ENCODE measurements at regions not wholly inside any gene's neighbourhood (a gene's known extent, or its start where the extent isn't known, plus 50 kb on each side); places are given as distances from the start of the nearest gene placed in this dataset.
"Not testable (repeated sequence)": the region's sequence is repeated elsewhere in the genome, so short reads cannot be mapped to it uniquely, and the experiment has no call there.

DNA sequence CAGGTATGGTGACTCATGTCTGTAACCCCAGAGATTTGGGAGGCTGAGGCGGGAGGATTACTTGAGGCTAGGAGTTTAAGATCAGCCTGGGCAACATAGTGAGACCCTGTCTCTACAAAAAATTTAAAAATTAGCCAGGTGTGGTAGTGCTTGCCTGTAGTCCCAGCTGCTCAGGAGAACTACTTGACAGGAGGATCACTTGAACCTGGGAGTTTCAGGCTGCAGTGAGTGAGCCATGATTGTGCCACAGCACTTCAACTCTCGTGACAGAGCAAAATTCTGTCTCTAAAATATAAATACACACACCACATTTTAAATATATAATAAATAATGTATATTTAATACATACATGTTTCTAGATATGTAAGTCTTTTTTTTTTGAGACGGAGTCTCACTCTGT is 53.5 kb upstream of the TEX264 start (continued):
- TF ChIP-seq, protein P1, sequence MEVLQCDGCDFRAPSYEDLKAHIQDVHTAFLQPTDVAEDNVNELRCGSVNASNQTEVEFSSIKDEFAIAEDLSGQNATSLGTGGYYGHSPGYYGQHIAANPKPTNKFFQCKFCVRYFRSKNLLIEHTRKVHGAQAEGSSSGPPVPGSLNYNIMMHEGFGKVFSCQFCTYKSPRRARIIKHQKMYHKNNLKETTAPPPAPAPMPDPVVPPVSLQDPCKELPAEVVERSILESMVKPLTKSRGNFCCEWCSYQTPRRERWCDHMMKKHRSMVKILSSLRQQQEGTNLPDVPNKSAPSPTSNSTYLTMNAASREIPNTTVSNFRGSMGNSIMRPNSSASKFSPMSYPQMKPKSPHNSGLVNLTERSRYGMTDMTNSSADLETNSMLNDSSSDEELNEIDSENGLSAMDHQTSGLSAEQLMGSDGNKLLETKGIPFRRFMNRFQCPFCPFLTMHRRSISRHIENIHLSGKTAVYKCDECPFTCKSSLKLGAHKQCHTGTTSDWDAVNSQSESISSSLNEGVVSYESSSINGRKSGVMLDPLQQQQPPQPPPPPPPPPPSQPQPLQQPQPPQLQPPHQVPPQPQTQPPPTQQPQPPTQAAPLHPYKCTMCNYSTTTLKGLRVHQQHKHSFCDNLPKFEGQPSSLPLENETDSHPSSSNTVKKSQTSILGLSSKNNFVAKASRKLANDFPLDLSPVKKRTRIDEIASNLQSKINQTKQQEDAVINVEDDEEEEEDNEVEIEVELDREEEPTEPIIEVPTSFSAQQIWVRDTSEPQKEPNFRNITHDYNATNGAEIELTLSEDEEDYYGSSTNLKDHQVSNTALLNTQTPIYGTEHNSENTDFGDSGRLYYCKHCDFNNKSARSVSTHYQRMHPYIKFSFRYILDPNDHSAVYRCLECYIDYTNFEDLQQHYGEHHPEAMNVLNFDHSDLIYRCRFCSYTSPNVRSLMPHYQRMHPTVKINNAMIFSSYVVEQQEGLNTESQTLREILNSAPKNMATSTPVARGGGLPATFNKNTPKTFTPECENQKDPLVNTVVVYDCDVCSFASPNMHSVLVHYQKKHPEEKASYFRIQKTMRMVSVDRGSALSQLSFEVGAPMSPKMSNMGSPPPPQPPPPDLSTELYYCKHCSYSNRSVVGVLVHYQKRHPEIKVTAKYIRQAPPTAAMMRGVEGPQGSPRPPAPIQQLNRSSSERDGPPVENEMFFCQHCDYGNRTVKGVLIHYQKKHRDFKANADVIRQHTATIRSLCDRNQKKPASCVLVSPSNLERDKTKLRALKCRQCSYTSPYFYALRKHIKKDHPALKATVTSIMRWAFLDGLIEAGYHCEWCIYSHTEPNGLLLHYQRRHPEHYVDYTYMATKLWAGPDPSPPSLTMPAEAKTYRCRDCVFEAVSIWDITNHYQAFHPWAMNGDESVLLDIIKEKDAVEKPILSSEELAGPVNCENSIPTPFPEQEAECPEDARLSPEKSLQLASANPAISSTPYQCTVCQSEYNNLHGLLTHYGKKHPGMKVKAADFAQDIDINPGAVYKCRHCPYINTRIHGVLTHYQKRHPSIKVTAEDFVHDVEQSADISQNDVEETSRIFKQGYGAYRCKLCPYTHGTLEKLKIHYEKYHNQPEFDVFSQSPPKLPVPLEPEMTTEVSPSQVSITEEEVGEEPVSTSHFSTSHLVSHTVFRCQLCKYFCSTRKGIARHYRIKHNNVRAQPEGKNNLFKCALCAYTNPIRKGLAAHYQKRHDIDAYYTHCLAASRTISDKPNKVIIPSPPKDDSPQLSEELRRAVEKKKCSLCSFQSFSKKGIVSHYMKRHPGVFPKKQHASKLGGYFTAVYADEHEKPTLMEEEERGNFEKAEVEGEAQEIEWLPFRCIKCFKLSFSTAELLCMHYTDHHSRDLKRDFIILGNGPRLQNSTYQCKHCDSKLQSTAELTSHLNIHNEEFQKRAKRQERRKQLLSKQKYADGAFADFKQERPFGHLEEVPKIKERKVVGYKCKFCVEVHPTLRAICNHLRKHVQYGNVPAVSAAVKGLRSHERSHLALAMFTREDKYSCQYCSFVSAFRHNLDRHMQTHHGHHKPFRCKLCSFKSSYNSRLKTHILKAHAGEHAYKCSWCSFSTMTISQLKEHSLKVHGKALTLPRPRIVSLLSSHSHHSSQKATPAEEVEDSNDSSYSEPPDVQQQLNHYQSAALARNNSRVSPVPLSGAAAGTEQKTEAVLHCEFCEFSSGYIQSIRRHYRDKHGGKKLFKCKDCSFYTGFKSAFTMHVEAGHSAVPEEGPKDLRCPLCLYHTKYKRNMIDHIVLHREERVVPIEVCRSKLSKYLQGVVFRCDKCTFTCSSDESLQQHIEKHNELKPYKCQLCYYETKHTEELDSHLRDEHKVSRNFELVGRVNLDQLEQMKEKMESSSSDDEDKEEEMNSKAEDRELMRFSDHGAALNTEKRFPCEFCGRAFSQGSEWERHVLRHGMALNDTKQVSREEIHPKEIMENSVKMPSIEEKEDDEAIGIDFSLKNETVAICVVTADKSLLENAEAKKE (CRISPR knock-in tag; IDR thresholded peaks at IDR 0.05), result no peak
- TF ChIP-seq, protein P2, sequence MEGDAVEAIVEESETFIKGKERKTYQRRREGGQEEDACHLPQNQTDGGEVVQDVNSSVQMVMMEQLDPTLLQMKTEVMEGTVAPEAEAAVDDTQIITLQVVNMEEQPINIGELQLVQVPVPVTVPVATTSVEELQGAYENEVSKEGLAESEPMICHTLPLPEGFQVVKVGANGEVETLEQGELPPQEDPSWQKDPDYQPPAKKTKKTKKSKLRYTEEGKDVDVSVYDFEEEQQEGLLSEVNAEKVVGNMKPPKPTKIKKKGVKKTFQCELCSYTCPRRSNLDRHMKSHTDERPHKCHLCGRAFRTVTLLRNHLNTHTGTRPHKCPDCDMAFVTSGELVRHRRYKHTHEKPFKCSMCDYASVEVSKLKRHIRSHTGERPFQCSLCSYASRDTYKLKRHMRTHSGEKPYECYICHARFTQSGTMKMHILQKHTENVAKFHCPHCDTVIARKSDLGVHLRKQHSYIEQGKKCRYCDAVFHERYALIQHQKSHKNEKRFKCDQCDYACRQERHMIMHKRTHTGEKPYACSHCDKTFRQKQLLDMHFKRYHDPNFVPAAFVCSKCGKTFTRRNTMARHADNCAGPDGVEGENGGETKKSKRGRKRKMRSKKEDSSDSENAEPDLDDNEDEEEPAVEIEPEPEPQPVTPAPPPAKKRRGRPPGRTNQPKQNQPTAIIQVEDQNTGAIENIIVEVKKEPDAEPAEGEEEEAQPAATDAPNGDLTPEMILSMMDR (conservative IDR thresholded peaks at IDR 0.05; ENCODE audit: low read depth in 2 of 2), result no peak
- TF ChIP-seq CREB1 (CRISPR knock-in tag; IDR thresholded peaks at IDR 0.05; ENCODE audit: low read depth) (no peak), ZNF114 (CRISPR knock-in tag; IDR thresholded peaks at IDR 0.05) (no peak), STAT1 (IDR thresholded peaks at IDR 0.05; ENCODE audit: unreplicated experiment) (no peak)

DNA sequence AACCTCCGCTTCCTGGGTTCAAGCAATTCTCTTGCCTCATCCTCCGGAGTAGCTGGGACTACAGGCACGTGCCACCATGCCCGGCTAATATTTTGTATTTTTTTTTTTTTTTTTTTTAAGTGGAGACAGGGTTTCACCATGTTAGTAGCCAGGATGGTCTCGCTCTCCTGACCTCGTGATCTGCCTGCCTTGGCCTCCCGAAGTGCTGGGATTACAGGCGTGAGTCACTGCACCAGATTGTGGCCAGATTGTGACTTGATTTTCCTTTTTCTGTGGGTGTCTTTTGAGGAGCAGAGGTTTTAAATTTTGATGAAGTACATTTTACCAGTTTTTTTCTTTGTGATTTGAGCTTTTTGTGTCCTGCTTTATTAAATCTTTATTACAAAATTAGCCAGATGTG is 53.0 kb upstream of the TEX264 start:
- not testable (repeated sequence) for ATAC-seq
- H3K79me2 ChIP-seq (replicated peaks; ENCODE audit: insufficient read depth), result peaks cover 67% of the 10 kb centered on the region

More for the DNA sequence above, 53.0 kb upstream of the TEX264 start:
- H3K4me3 ChIP-seq; H3K27me3 Mint-ChIP-seq (ENCODE audit: insufficient read depth, low read depth, poor library complexity); H3K36me3 Mint-ChIP-seq (ENCODE audit: low read depth); H3K9me2 ChIP-seq (ENCODE audit: insufficient read depth); H3K4me3 Mint-ChIP-seq; H4K20me1 ChIP-seq (replicated peaks; ENCODE audit: insufficient read depth); H3K36me3 ChIP-seq (ENCODE audit: insufficient read depth); H3K27me3 ChIP-seq (ENCODE audit: insufficient read depth); H3K9me3 Mint-ChIP-seq; H3K27ac ChIP-seq (ENCODE audit: low read depth); H3K4me2 ChIP-seq; H3F3A ChIP-seq (replicated peaks; ENCODE audit: low read depth); H2AFZ ChIP-seq; DNase-seq (ENCODE audit: low spot score): not testable (repeated sequence)
- H3K4me1 ChIP-seq (ENCODE audit: insufficient read depth), result peaks cover 22% of the 10 kb centered on the region
- Mint-ChIP-seq H3K4me1 (peaks cover 16% of the 10 kb centered on the region), H3K27ac (peak overlapping the region; percentile 67; the same call in 1 of the 2 replicates)

Measured in GM23338 (cell line).